Heart left ventricle (tissue), 16 donors: ENCODE measurements at regions not wholly inside any gene's neighbourhood (a gene's known extent, or its start where the extent isn't known, plus 50 kb on each side); places are given as distances from the start of the nearest gene placed in this dataset.

Experiments used
- ATAC-seq, 4 donors: fragments of 200-7000 bp; cut with Tn5 transposase; one replicate each; pipeline ENCODE4 v1.9.1; 2020 to 2022; ENCODE audit warnings: moderate library complexity in 4 of 4, mild to moderate bottlenecking in 3 of 4, moderate number of reproducible peaks in 1 of 4
- DNase-seq, 5 donors: peaks; one replicate each; pipeline ENCODE4 v3.0.0-alpha.2; 2020
- H3K27ac ChIP-seq, 12 donors: fragments of 200-600 bp; sonication (generic) in 4 of 12; one replicate each; pipeline versions ENCODE4 v1.5.0 to v1.8.0; 2016 to 2022; ENCODE audit warnings: mild to moderate bottlenecking in 2 of 12
- H3K27me3 ChIP-seq, 9 donors: fragments of 200-600 bp; sonication (generic) in 2 of 9; one replicate each; pipeline versions ENCODE4 v1.5.1 to v1.8.0; 2016 to 2022; ENCODE audit warnings: mild to moderate bottlenecking in 3 of 9
- H3K36me3 ChIP-seq, 9 donors: fragments of 200-600 bp; sonication (generic) in 2 of 9; one replicate each; pipeline versions ENCODE4 v1.5.0 to v1.8.0; 2018 to 2022; ENCODE audit warnings: mild to moderate bottlenecking in 2 of 9
- H3K4me1 ChIP-seq, 12 donors: fragments of 200-600 bp; sonication (generic) in 4 of 12; one replicate each; pipeline versions ENCODE4 v1.5.0 to v1.8.0; 2016 to 2022; ENCODE audit warnings: mild to moderate bottlenecking in 3 of 12
- H3K4me3 ChIP-seq, 12 donors: fragments of 200-600 bp; sonication (generic) in 4 of 12; one replicate each; pipeline versions ENCODE4 v1.5.0 to v1.8.0; 2017 to 2022; ENCODE audit warnings: mild to moderate bottlenecking in 9 of 12, moderate library complexity in 4 of 12
- H3K9me3 ChIP-seq, 12 donors: fragments of 200-600 bp; sonication (generic) in 4 of 12; one replicate each; pipeline versions ENCODE4 v1.5.0 to v1.8.0; 2016 to 2022; ENCODE audit warnings: mild to moderate bottlenecking in 1 of 12
- POLR2A ChIP-seq, 2 donors: fragments of 450-650 bp; IDR thresholded peaks; one replicate each; pipeline ENCODE4 v1.6.1; 2017; ENCODE audit warnings: antibody characterized with exemption in 2 of 2, mild to moderate bottlenecking in 2 of 2, moderate library complexity in 2 of 2
- WGBS, 4 donors: extraction: QIAGEN DNeasy Blood & Tissue Kit in 2 of 4; methylation state at CpG; one replicate each; pipeline versions ENCODE4 v1.1.5 to v1.1.7; 2013 to 2018; 5-methylcytosine and 5-hydroxymethylcytosine counted together
- intact Hi-C, 10 donors: fragments of 100-400 bp; cut with DNase I; formaldehyde crosslinking; loops; one replicate each; pipeline versions ENCODE4 v1.11.1 to v1.14.2; 2022
- TF ChIP-seq, protein P1 (sequence below), 12 donors: fragments of 200-600 bp; sonication (generic) in 4 of 12; IDR thresholded peaks; one replicate each; pipeline versions ENCODE4 v1.5.0 to v1.8.0; 2018 to 2022; ENCODE audit warnings: antibody characterized with exemption in 12 of 12, mild to moderate bottlenecking in 5 of 12
- donor health status: ischemic (EF 13 %, LVEDD 7.1; RV severe dilation, severe dysfunction).
- donor health status: healthy with polysubstance abuse.
- donor health status: DM: no; HTN: yes; CAD: no.
- donor health status: DM: no; HTN: no; CAD: no.
- donor health status: ischemic (EF 25% LVEDD 6.9; RV normal size, moderate dysfunction).
- donor health status: ischemic (EF 25% LVEDD 5.7; RV mildly dilated, moderate dysfunction).
- donor health status: healthy.
- donor health status: DM: yes; HTN: yes; CAD: no.
- donor health status: ischemic (EF 35%, LVEDD 5.7; RV mildly dilated, moderate dysfunction).
- donor health status: nonischemic (EF 11% LVEDD 7.7; RV severe dilation, severe dysfunction).
- donor health status: DM: yes; HTN: yes; CAD: no.
- donor health status: PGD.
- donor health status: ischemic (EF 29% LVEDD 5.4; RV normal size, mild dysfunction).
- donor health status: nonischemic (EF 23%, LVEDD 6.1; RV moderate dilation, normal function).

DNA sequence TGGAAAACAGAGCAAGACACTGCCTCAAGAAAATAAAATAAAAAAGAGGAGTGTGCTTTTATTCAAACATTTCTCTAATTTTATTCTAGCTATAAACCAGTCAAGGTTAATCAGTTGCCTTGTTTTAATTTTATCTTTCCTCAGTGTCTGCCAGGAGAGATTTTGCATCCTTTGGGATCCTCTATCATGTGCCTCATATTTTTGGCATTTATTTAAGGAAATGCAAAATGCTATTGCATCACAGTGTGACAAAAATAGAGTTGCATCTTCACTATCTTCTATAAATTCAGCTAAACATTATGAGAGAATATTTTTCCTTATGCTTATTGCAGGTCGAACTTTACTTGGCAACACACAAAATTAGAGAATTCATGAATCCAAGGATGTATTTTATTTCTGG is 639.0 kb upstream of the KLF12 start:
- Histone ChIP-seq H3K36me3 (no peaks in the 10 kb centered on the region), H3K4me3 (no peak overlapping the region), H3K4me1 (peaks cover 0 to 11% (median 0%) of the 10 kb centered on the region in 12 donors), H3K27me3 (no peaks in the 10 kb centered on the region), H3K27ac (no peak overlapping the region), H3K9me3 (peaks cover 0 to 5% (median 0%) of the 10 kb centered on the region in 12 donors)
- intact Hi-C loops, result no loop called here
- ATAC-seq (no peak), DNase-seq (no peak)
- no peak for TF ChIP-seq POLR2A (IDR thresholded peaks at IDR 0.05)
- TF ChIP-seq, protein P1, sequence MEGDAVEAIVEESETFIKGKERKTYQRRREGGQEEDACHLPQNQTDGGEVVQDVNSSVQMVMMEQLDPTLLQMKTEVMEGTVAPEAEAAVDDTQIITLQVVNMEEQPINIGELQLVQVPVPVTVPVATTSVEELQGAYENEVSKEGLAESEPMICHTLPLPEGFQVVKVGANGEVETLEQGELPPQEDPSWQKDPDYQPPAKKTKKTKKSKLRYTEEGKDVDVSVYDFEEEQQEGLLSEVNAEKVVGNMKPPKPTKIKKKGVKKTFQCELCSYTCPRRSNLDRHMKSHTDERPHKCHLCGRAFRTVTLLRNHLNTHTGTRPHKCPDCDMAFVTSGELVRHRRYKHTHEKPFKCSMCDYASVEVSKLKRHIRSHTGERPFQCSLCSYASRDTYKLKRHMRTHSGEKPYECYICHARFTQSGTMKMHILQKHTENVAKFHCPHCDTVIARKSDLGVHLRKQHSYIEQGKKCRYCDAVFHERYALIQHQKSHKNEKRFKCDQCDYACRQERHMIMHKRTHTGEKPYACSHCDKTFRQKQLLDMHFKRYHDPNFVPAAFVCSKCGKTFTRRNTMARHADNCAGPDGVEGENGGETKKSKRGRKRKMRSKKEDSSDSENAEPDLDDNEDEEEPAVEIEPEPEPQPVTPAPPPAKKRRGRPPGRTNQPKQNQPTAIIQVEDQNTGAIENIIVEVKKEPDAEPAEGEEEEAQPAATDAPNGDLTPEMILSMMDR (IDR thresholded peaks at IDR 0.05), result no peak
- 73 to 78% (median 76%) methylated on average over 1 of the region's 1 CpG for WGBS, 4 donors

DNA sequence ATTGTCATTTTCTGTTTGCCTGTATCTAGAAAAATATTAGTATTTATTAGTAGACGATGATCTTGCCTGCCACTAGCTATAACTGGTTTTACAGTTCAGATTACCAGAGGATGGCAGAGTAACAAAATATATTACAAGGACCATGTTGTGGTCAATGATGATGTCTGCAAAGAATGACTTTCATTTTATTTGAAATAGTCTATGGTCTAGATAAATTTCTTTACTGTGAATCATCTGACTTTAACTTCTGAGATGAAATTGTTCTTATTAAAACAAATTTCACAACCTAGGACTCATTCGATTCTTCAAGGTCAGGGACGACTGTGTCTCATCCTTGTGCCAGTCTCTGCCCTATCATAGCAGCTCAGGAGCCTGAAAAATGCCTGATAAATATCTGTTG is 637.8 kb upstream of the KLF12 start:
- DNase-seq (no peak), ATAC-seq (no peak)
- H3K36me3 ChIP-seq, result no peaks in the 10 kb centered on the region
- no peak overlapping the region for H3K4me3 ChIP-seq
- no peak for TF ChIP-seq POLR2A (IDR thresholded peaks at IDR 0.05)
- TF ChIP-seq, protein P1 (IDR thresholded peaks at IDR 0.05), result no peak
- H3K27ac ChIP-seq, result no peak overlapping the region
- intact Hi-C loops, result no loop called here
- peaks cover 0 to 5% (median 0%) of the 10 kb centered on the region in 12 donors for H3K9me3 ChIP-seq
- 75 to 91% (median 83%) methylated on average over 3 of the region's 3 CpGs for WGBS, 4 donors
- H3K27me3 ChIP-seq, result no peaks in the 10 kb centered on the region
- peaks cover 0 to 11% (median 0%) of the 10 kb centered on the region in 12 donors for H3K4me1 ChIP-seq

DNA sequence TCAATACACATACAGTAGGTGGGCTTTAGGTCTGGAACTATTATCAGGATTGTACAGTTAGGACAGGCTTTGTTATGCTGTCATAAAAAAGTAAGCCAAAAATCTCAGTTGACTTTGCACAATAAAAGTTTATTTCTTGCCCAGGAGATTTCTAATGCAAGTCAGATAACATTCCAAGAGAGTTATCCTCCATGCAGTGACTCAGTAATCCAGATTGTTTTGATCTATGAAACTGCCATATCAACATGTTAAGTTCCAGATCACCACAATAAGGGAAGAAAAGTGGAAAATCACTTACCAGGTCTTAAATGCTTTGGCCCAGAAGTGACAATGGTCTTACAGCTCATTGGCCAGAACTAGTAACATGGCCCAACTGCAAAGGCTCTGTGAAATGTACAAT is 636.2 kb upstream of the KLF12 start:
- ATAC-seq (peak in 1 of 4 donors; percentile 59), DNase-seq (no peak)
- Histone ChIP-seq H3K4me3 (no peak overlapping the region), H3K4me1 (peaks cover 0 to 11% (median 0%) of the 10 kb centered on the region in 12 donors), H3K36me3 (no peaks in the 10 kb centered on the region), H3K27me3 (no peaks in the 10 kb centered on the region), H3K27ac (no peak overlapping the region), H3K9me3 (peaks cover 0 to 5% (median 0%) of the 10 kb centered on the region in 12 donors)
- intact Hi-C loops, result no loop called here
- TF ChIP-seq, protein P1 (IDR thresholded peaks at IDR 0.05), result no peak
- TF ChIP-seq POLR2A (IDR thresholded peaks at IDR 0.05), result no peak

DNA sequence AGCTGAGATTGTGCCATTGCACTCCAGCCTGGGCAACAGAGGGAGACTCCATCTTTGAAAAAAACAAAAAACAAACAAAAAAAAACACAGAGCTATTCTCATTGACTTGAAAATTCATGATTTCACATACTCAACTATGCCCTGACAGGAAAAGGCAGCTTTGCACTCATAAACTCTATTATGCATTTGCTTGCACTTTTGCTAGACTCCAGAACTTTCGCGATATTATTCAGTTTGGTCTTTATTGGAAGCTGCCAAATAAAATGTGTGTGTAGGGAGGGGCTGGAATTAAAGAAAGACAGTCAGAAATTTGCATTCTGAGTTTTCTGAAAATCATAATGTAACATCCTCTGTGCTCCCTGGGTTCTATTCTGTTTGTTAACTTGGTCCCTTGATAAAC is 635.1 kb upstream of the KLF12 start:
- WGBS, 4 donors, result 46 to 73% (median 56%) methylated on average over 2 of the region's 2 CpGs
- no peak for ATAC-seq

More for the DNA sequence above, 635.1 kb upstream of the KLF12 start:
- Histone ChIP-seq H3K27me3 (no peaks in the 10 kb centered on the region), H3K4me1 (peaks cover 0 to 11% (median 0%) of the 10 kb centered on the region in 12 donors), H3K9me3 (peaks cover 0 to 5% (median 0%) of the 10 kb centered on the region in 12 donors), H3K27ac (no peak overlapping the region), H3K4me3 (no peak overlapping the region), H3K36me3 (no peaks in the 10 kb centered on the region)
- TF ChIP-seq, protein P1 (IDR thresholded peaks at IDR 0.05), result no peak
- TF ChIP-seq POLR2A (IDR thresholded peaks at IDR 0.05), result no peak
- DNase-seq, result no peak
- intact Hi-C loops, result no loop called here
